GM21367 (cell line): ENCODE measurements at regions not wholly inside any gene's neighbourhood (a gene's known extent, or its start where the extent isn't known, plus 50 kb on each side); places are given as distances from the start of the nearest gene placed in this dataset.
"Not testable (repeated sequence)": the region's sequence is repeated elsewhere in the genome, so short reads cannot be mapped to it uniquely, and the experiment has no call there.

Experiments
- ATAC-seq: cut with Tn5 transposase; IDR thresholded peaks from one replicate; pipeline ENCODE4 v1.9.1; 2021; ENCODE audit not compliant: unreplicated experiment

DNA sequence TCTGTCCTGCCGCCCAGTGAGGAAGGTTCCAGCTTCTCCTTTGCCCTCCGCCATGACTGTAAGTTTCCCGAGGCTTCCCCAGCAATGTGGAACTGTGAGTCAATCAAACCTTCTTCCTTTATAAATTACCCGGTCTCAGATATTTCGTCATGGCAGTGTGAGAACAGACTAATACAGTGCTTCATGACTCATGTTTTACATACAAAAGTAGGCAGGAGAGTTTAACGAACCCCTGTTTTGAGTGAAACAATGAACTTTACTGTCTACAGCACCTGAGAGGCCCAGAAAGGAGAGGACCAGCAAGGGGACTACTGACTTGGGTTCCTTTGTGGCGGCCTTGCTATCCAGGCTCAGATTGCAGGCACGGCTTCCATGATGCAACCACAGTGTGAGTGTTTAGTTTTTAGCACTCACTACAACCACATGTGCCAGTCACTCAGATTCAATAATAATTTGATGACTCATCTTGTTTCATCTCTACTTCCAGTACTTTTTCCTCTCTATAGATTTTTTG is 139.1 kb upstream of the CLINT1 start:
- no peak for ATAC-seq

DNA sequence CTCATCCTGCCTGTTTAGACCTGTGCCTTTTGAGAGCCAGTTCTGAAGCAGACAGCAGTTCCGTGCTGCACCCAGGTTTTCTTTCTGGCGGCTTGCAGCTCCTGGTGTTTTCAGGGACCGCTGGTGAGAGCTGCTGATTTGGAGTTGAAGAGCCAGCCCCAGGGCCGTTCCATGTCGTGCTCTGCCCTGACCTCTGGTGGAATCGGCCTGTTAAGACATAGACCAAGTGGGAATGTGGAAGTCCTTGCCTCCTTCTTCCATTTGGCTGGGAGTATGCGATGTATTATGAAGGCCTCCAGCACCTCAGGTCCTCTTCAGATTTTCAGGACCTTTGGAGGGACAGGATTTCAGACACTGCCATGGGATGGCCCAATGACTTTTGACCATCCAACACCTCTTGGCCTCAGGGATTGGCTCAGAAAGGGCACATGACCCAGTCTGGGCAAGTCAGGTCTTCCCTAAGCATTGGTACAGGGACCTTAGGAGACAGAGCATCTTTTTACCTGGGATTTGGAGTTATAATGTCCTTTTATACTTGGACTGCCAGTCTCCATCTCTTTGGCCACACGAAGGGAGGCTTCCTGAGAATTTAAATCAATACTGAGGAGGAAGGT is 136.1 kb upstream of the CLINT1 start:
- peak; percentile 75 for ATAC-seq

DNA sequence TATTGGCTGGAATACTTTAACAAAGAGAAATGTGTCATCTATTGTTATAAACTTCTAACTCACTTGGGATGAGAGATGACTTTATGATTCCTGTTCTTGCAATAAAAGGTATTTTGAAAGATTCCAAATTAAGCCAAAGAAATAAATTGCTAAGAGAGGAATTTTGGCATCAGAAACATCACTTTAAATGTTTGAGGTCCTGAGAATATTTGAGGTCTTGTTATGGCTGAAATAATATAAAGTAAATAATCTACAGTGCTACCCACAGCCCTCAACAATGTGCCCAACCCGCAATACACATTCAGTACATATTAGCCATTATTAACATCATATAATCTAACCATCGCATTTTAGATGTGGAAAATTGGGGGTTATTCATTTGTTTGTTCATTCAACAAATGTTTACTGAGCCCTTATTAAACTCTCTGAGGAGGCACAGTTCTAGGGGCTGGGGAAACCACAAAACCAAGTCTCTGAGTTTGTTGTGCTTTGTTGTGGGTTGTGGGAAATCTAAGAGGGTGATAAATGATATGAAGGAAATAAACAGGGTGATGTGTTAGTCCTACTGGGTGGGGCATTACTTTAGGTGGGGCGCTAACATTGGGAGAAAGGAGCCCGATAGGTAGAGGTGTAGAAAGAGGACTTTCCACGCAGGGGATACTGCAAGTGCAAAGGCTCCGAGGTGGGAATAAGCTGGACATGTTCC is 135.2 kb upstream of the CLINT1 start:
- ATAC-seq = no peak

- no peak for ATAC-seq
These were observed 134.3 kb upstream of the CLINT1 start for GRCh38 chr5:157993201-157993600.

DNA sequence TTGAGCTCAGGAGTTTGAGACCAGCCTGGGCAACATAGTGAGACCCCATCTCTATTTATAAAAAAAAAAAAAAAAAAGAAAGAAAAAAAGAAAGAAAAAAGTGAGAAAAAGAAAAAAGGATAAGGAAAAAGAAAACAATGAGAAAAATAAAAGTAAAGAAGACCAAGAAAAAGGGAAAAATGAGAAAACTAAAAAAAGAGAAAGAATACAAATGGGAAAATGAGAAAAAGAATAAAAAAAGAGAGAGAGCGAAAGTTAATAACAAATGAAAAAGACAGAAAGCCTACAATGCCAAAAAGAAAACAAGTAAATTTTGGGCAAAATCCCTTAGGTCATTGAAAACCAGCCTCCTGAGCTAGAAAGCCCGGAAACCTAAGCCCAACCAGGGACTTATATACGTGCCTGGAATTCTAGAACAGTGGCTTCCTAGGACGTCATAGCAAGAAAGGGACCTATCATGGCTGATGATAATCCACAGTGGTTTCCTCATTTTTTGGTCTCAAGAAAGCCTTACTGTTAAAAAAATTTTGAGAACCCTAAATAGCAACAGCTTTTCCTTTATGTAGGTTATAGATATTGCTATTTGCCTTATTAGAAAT is 131.7 kb upstream of the CLINT1 start:
- ATAC-seq = no peak

- no peak for ATAC-seq
These were observed 130.4 kb upstream of the CLINT1 start for GRCh38 chr5:157989296-157989695.

GRCh38 chr5:157987259-157987658 is 128.3 kb upstream of the CLINT1 start:
- ATAC-seq = no peak

GRCh38 chr5:157986431-157986990 is 127.6 kb upstream of the CLINT1 start:
- ATAC-seq = no peak

GRCh38 chr5:157984611-157985010 is 125.7 kb upstream of the CLINT1 start:
- no peak for ATAC-seq

DNA sequence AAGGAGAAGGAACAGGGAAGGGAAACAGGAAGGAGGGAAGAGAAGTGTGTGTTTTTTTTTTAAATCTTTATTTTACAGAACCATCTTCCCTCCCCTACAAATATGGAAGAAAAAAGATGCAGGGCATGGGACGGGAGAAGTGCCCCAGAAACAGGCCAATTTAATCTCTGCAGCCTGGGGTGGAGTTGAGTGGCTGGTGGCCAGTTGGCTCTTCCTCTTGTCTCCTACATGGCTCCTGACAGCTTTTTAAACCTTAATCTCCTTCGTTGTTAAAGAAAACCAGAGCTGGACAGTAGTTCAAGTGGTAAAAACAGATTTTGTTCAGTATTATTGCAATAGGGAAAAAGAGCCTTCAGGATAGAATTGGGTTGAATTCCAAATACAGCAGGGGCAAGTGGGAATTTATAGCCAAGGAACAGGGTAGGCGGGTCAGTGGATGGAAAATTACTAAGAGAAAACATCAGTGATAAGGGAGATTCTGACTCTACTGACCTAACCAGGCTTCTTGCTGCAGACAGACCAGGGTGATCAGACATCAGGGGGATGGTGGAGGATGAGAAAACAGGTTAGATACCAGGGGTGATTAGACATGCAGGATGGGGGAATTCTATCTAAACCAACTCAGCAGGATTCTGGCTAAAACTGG is 125.1 kb upstream of the CLINT1 start:
- no peak for ATAC-seq

DNA sequence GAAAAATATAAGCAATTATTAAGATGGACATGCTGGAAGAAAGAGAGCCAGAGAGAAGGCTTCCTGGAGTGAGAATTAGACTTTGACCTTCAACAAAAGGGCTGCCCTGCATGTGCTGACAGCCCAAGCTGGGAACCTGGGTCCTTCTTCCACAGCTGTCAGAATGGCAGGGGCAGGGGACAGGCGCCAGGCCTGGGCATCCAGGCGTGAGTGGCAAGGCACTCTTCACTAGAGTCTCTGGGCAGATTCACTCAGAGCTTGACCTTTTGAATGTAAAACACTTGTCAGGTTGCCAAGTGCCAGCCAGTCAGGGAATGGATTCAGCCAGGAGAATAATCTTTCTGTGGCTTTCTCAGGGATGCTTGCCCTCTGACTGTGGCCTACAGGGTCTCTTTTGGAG is 119.1 kb upstream of the CLINT1 start:
- no peak for ATAC-seq

GRCh38 chr5:157976429-157976828 is 117.5 kb upstream of the CLINT1 start:
- ATAC-seq = no peak

- no peak for ATAC-seq
These were observed 113.6 kb upstream of the CLINT1 start for GRCh38 chr5:157972579-157972978.

DNA sequence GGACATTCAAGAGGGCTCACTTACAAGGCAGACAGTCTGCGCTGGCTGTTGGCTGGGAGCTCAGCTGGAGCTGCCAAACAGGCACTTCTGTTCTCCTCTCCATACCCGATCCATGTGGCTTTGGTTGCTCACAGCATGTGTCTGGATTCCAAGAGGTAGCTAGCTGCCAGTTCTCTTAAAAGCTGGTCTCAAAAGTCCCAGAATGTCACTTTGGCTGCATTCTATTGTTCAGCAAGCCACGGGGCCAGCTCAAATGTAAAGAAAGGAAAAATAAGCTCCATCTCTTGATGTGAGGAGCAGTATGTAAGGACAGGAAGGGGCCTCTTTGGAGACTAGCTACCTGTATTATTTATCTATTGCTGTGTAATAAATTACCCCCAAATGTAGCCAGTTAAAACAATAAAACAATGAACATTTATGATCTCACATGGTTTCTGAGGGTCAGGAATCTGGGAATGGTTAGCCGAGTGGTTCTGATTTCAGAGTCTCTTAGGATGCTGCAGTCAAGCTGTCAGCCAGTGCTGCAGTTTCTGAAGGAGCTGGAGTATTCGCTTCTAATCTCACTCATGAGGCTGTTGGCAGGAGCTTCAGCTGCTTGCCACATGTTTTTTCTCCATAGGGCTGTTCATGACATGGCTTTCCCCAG is 112.7 kb upstream of the CLINT1 start:
- ATAC-seq = no peak

DNA sequence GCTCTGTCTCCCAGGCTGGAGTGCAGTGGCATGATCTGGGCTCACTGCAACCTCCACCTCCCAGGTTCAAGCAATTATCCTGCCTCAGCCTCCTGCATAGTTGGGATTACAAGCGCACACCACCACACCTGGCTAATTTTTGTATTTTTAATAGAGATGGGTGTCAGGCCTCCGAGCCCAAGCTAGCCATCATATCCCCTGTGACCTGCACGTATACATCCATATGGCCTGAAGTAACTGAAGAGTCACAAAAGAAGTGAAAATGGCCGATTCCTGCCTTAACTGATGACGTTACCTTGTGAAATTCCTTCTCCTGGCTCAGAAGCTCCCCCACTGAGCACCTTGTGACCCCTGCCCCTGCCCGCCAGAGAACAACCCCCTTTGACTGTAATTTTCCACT is 109.6 kb upstream of the CLINT1 start:
- not testable (repeated sequence) for ATAC-seq

DNA sequence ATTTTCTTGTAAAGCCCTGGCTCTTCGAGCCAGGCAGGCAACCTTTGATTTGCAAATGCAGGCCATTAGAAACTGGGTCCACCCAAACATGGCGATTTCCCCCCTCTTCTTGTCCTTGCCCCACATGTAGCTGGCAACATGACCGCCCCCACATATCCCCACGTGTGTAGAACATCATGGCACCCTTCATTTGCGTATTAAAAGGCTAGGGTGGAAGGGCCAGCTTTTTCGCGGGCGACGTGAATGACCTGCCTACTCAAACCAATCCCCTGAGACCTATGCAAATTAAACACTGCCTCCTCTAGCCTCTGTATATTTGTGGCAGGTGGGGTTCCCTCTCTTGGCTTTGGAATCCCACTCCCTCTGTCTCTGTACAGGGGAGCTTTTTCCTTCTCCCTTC is 107.0 kb upstream of the CLINT1 start:
- ATAC-seq = no peak

GRCh38 chr5:157965040-157965678 is 106.2 kb upstream of the CLINT1 start:
- no peak for ATAC-seq

- no peak for ATAC-seq
These were observed 104.8 kb upstream of the CLINT1 start for GRCh38 chr5:157963761-157964160.

DNA sequence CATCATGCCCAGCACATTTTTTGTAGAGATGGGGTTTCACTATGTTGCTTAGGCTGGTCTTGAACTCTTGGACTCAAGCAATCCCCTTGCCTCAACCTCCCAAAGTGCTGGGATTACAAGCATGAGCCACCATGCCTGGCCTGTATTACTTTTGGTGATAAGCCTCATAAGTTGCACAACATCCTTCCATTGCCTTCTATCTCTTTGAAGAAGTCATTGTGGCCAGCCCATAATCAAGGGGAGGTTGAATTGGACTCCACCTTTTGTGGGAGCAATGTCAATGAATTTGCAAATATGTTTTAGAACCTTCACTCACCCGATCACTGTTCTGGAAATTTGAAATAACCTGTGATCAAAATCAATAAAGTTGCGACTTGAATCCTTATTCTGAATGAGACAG is 104.3 kb upstream of the CLINT1 start:
- no peak for ATAC-seq

DNA sequence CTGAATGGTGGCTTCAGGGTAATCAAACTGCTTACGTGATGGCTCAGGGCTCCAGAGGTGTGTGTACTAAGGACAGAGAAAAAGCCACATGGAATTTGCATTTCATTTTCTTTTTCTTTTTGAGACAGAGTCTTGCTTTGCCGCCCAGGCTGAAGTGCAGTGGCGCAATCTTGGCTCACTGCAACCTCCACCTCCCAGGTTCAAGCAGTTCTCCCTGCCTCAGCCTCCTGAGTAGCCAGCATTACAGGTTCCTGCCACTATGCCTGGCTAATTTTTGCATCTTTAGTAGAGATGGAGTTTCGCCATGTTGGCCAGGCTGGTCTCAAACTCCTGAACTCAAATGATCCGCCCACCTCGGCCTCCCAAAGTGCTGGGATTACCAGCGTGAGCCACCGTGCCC is 103.7 kb upstream of the CLINT1 start:
- ATAC-seq = not testable (repeated sequence)
